Peyer's patch (tissue), 4 donors: ENCODE measurements at regions not wholly inside any gene's neighbourhood (a gene's known extent, or its start where the extent isn't known, plus 50 kb on each side); places are given as distances from the start of the nearest gene placed in this dataset.
"Not testable (repeated sequence)": the region's sequence is repeated elsewhere in the genome, so short reads cannot be mapped to it uniquely, and the experiment has no call there.

Source experiments
- DNase-seq, 3 donors: peaks; one replicate each; pipeline ENCODE4 v3.0.0-alpha.2; 2017 to 2019
- H3K27ac ChIP-seq, 4 donors: fragments of 200-600 bp; sonication (generic); one replicate each; pipeline ENCODE4 v1.5.1; 2016 to 2019
- H3K27me3 ChIP-seq, 2 donors: fragments of 200-600 bp; sonication (generic); one replicate each; pipeline ENCODE4 v1.5.1; 2019
- H3K36me3 ChIP-seq, 3 donors: fragments of 200-600 bp; sonication (generic); one replicate each; pipeline ENCODE4 v1.5.1; 2016 to 2019
- H3K4me1 ChIP-seq, 4 donors: fragments of 200-600 bp; sonication (generic); one replicate each; pipeline ENCODE4 v1.5.1; 2016 to 2019
- H3K4me3 ChIP-seq, 4 donors: fragments of 200-600 bp; sonication (generic); 1 replicate in 3 of 4; 2 replicates in 1 of 4; pipeline ENCODE4 v1.5.1; 2016 to 2019; ENCODE audit warnings: mild to moderate bottlenecking in 1 of 4
- H3K9me3 ChIP-seq, 4 donors: fragments of 200-600 bp; sonication (generic); one replicate each; pipeline ENCODE4 v1.5.1; 2016 to 2019; ENCODE audit warnings: mild to moderate bottlenecking in 1 of 4
- POLR2A ChIP-seq, 2 donors: fragments of 450-650 bp; IDR thresholded peaks; one replicate each; pipeline ENCODE4 v1.5.1; 2017; ENCODE audit warnings: antibody characterized with exemption in 2 of 2, mild to moderate bottlenecking in 2 of 2, moderate library complexity in 2 of 2
- TF ChIP-seq, protein P1 (sequence below), 6 experiments: fragments of 450-650 bp in 4 of 6; fragments of 200-600 bp in 2 of 6; sonication (generic) in 1 of 6; IDR thresholded peaks; one replicate each; pipeline ENCODE4 v1.5.1; 2017 to 2019; ENCODE audit warnings: antibody characterized with exemption in 6 of 6, mild to moderate bottlenecking in 3 of 6, moderate library complexity in 1 of 6

DNA sequence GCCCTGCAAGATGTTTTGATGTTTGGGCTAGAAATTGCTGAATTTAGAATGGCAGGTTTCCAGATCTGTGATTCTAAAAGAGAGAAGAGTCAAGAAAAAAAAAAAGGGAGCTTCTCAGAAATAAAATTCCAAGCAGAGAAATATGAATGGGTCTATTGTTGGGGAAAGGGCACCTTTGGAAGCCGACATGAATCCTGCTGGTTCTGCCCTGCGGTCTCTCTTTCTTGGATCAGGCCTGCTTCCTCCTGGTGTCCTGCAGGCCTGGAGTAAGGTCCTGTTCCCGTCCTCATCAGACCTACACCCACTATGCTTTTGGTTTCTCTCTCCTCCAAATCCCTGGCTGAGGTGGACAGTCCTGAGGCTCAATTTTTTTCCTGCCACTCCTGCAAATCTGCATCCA lies 109.8 kb upstream of the TRIM2 start:
- no peaks in the 10 kb centered on the region for H3K4me1 ChIP-seq
- H3K27me3 ChIP-seq = no peaks in the 10 kb centered on the region
- no peaks in the 10 kb centered on the region for H3K36me3 ChIP-seq
- no peak overlapping the region for H3K27ac ChIP-seq
- no peak for TF ChIP-seq POLR2A (IDR thresholded peaks at IDR 0.05)
- TF ChIP-seq, protein P1, sequence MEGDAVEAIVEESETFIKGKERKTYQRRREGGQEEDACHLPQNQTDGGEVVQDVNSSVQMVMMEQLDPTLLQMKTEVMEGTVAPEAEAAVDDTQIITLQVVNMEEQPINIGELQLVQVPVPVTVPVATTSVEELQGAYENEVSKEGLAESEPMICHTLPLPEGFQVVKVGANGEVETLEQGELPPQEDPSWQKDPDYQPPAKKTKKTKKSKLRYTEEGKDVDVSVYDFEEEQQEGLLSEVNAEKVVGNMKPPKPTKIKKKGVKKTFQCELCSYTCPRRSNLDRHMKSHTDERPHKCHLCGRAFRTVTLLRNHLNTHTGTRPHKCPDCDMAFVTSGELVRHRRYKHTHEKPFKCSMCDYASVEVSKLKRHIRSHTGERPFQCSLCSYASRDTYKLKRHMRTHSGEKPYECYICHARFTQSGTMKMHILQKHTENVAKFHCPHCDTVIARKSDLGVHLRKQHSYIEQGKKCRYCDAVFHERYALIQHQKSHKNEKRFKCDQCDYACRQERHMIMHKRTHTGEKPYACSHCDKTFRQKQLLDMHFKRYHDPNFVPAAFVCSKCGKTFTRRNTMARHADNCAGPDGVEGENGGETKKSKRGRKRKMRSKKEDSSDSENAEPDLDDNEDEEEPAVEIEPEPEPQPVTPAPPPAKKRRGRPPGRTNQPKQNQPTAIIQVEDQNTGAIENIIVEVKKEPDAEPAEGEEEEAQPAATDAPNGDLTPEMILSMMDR (IDR thresholded peaks at IDR 0.05) = no peak
- no peaks in the 10 kb centered on the region for H3K9me3 ChIP-seq
- DNase-seq = no peak
- no peak overlapping the region for H3K4me3 ChIP-seq

DNA sequence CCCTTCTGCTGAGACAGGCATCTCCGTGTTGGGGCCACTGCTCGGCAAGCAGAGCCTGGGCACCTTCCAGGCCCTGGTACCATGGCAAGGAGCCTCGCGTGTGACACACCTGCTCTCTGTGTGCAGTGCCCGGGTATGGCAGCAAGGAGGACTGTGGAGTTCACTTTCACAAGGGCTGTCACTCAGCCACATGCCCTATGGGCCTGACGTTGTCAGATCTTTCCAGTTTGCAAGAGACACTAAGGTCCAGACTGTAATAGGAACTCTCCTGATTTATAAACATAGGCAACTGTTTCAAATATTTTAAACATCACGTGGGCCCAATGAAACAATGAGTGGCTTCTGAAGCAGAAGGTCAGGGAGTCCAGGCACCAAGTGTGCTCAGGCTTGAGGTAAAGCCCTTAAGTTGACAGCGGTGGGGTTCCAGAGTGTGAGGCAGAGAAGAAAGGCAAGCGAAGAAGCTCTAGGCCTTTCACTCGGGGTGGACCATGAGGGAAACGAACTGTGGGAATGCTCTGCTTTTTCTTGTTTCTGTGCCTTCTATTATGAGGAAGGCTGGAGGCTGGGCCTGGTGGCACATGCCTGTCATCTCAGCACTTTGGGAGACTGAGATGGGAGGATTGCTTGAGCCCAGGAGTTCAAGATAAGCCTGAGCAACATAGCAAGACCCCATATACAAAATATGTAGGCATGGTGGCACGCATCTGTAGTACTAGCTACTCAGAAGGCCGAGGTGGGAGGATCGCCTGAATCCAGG lies 108.6 kb upstream of the TRIM2 start:
- H3K4me3 ChIP-seq = no peak overlapping the region
- H3K9me3 ChIP-seq = no peaks in the 10 kb centered on the region
- no peak overlapping the region for H3K27ac ChIP-seq
- no peaks in the 10 kb centered on the region for H3K36me3 ChIP-seq
- no peak for DNase-seq
- no peak for TF ChIP-seq POLR2A (IDR thresholded peaks at IDR 0.05)
- TF ChIP-seq, protein P1 (IDR thresholded peaks at IDR 0.05) = no peak
- no peaks in the 10 kb centered on the region for H3K4me1 ChIP-seq
- H3K27me3 ChIP-seq = no peaks in the 10 kb centered on the region

DNA sequence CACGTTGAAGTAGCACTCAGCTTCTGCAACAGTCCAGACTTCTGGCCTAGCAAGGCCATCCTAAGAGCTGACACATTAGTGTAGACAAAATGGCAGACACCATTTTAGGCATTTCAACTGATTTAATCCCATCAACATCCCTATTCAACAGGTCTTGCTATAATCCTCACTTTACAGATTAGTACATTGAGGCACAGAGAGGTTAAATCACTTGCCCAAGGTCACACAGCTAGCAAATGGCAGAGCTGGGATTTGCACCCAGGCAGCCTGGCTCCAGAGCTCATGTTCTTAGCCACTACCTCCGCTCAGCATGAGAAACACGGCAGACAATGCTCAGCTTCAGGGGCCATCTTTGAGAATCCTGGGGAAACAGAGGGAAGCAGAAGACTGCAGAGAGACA lies 107.9 kb upstream of the TRIM2 start:
- no peak overlapping the region for H3K27ac ChIP-seq
- DNase-seq = no peak
- no peaks in the 10 kb centered on the region for H3K9me3 ChIP-seq
- no peaks in the 10 kb centered on the region for H3K27me3 ChIP-seq
- no peaks in the 10 kb centered on the region for H3K4me1 ChIP-seq
- TF ChIP-seq, protein P1 (IDR thresholded peaks at IDR 0.05) = no peak
- TF ChIP-seq POLR2A (IDR thresholded peaks at IDR 0.05) = no peak
- H3K4me3 ChIP-seq = no peak overlapping the region
- no peaks in the 10 kb centered on the region for H3K36me3 ChIP-seq

DNA sequence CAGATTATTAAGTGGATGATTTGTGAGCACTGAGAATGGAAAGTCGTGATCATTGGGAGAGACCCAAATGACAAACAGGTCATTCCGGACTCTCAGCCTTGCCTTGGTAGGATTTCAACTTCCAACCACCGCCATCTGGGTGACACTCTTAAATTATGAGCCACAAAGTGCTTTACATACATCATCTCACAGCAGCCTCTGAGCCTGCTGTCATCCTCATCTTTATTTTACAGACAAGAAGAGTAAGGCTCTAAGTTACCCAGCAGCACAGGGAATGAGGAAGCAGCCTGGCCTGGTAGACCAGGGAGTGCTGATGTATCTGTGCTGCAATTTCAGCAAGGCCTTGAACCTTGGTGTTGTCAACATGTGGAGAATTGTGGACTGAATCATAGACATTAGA lies 105.8 kb upstream of the TRIM2 start:
- no peak for TF ChIP-seq POLR2A (IDR thresholded peaks at IDR 0.05)
- TF ChIP-seq, protein P1 (IDR thresholded peaks at IDR 0.05) = no peak
- no peak overlapping the region for H3K4me3 ChIP-seq
- no peaks in the 10 kb centered on the region for H3K27me3 ChIP-seq
- no peaks in the 10 kb centered on the region for H3K36me3 ChIP-seq
- no peaks in the 10 kb centered on the region for H3K4me1 ChIP-seq
- DNase-seq = no peak
- no peak overlapping the region for H3K27ac ChIP-seq
- H3K9me3 ChIP-seq = no peaks in the 10 kb centered on the region

DNA sequence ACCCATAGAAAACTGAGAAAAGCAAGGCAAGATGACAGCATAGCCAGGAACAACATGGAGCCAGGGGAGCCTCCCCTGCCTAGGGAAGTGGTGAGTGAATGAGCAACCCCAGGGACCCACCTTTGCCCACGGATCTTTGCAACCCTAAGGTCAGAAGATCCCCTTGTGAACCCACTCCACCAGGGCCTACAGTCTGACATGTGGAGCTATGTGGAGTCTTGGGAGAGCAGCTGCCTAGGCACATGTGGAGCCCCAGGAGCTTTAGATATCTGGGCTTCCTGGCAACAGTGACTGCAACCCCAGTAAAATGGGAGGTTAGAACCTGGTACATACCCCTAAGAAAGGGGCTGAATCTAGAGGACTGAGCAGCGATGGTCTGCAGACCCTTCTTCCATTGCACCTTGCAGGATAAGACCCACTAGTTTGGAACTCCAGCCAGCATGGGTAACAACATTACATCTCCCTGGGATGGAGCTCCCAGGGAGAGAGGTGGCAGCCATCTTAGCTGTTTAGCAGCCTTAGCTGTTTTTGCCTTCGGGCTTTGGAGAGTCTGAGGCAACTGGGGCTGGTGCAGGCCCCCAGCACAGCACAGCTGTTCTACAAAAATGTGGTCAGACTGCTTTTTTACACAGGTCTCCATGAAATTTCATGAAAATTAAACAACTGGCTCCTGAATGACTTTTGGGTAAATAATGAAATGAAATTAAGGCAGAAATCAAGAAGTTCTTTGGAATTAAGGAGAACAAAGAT lies 104.7 kb upstream of the TRIM2 start:
- no peaks in the 10 kb centered on the region for H3K4me1 ChIP-seq
- no peak for DNase-seq
- H3K36me3 ChIP-seq = no peaks in the 10 kb centered on the region
- no peak overlapping the region for H3K27ac ChIP-seq
- H3K9me3 ChIP-seq = no peaks in the 10 kb centered on the region
- TF ChIP-seq, protein P1 (IDR thresholded peaks at IDR 0.05) = no peak
- no peak for TF ChIP-seq POLR2A (IDR thresholded peaks at IDR 0.05)
- H3K4me3 ChIP-seq = no peak overlapping the region
- no peaks in the 10 kb centered on the region for H3K27me3 ChIP-seq

DNA sequence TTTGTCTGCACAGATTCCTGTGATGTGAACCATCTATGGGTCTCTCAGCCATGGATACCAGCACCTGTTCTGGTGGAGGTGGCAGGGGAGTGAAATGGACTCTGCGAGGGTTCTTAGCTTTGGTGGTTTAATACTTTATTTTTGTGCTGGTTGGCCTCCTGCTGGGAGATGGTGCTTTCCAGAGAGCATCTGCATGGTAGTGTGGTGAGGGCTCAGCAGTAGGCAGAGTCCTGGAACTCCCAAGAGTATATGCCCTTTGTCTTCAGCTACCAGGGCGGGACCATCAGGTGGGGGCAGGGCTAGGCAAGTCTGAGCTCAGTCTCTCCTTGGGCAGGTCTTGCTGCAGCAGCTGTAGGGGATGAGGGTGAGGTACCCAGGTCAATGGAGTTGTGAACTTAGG lies 97.5 kb upstream of the TRIM2 start:
- H3K9me3 ChIP-seq, H3K27me3 ChIP-seq, H3K4me1 ChIP-seq, H3K27ac ChIP-seq, H3K36me3 ChIP-seq, H3K4me3 ChIP-seq, DNase-seq: not testable (repeated sequence)
